ENCODE measurements at regions not wholly inside any gene's neighbourhood (a gene's known extent, or its start where the extent isn't known, plus 50 kb on each side); places are given as distances from the start of the nearest gene placed in this dataset.

DNA sequence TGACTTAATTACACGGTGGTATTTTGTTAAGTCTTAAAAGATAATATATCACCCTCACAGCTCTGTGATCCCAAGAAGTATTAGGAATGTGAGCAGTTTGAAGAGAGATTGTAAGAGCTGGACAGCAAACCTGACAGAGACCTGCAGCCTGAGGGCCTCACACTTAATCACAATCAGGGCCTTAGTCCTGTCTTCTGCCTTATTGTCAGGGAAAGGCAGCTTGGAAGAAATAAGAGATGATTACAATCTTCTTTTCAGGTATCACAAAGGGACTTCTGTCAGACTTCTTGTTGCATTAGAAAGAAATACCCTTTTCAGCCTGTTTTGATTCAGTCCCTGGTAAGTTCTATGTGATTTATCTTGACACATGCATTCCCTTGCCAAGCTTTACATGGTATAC, 1433.8 kb upstream of the SLC39A10 start:
- DNase-seq = no peak

DNA sequence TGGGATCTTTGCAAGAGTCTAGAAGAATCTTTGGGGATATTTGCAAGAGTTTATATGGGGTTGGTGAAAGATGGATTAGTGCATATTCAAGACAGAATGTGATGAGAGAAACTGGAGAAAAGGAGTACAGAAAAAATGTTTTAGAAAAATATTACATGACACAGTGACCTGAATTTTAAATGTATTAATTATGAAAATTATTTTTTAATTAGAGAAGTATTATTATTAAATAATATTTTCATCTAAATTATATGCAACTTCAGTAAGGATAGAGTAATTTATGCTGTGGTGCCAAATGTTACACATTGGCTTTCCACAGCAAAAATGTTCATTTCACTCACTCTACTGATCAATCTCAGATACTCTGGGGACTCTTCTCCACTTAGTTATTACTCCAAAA, 1442.8 kb upstream of the SLC39A10 start:
- no peak for DNase-seq

DNA sequence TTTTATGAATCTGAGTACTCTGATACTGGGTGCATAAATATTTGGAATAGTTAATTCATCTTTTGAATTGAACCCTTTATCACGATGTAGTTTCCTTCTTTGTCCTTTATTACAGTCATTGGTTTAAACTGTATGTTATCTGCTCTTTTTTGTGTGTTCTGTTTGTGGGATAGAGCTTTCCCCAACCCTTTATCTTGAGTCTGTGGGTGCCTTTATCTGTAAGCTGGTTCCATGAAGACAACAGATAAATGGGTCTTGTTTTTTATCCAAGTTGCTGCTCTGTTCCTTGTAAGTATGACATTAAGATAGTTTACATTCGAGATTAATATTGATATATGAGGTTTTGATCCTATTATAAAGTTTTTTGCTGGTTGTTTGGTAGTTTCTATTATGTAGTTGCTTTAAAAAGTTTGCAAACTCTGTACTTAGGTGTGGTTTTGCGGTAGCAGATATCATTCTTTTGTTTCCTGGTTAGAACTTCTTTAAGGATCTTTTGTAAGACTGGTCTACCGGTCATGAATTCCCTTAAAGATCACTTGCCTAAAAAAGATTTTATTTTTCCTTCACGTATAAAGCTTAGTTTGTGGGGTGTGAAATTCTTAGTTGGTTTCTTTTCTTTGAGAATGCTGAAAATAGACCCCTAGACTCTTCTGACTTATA, 1451.3 kb upstream of the SLC39A10 start:
- DNase-seq = no peak

GRCh38 chr2:194203898-194204297, 1453.1 kb upstream of the SLC39A10 start:
- DNase-seq = peak; percentile 71

DNA sequence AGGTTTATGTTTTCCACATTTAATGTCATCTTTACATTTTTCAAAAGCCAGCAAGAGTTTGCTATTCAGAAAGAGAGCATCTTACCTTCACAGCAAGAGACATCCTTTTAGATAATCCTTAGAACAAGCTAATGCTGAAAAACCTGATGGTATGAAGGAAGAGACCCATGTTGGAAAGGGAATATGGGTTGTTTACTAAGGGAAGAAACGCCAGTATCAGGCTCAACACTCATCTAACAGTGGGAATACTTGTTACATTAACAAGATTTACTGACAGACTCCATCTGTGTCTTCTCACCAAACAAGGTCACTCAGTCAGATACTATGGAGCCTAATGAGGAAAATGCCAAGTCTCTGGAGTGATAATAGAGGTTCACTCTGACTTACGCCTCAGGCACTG, 1474.1 kb upstream of the SLC39A10 start:
- no peak for DNase-seq

GRCh38 chr2:194176134-194176533, 1480.9 kb upstream of the SLC39A10 start:
- no peak for DNase-seq

- peak; percentile 36 for DNase-seq
Observed at GRCh38 chr2:194166818-194167217, 1490.2 kb upstream of the SLC39A10 start.

- no peak for DNase-seq
Observed at GRCh38 chr2:194155431-194155830, 1501.6 kb upstream of the SLC39A10 start.

DNA sequence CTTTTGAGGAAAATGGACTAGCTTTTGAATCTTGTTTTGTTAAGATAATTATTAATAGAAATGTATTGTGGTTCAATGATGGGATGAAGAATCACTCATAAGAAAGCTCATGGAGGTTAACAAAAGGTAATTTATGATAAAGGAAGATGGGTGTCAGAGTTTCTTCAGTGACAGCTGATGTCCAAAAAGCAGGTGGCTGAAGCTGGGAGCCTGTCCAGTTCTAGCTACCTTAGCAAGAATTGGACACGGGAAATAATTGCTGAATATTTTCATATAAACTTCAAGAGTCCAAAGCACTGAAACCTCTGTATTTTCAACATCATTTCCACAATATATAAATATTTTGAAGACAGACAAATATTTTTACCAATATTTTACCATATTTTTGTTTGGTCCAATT, 1505.8 kb upstream of the SLC39A10 start:
- no peak for DNase-seq

DNA sequence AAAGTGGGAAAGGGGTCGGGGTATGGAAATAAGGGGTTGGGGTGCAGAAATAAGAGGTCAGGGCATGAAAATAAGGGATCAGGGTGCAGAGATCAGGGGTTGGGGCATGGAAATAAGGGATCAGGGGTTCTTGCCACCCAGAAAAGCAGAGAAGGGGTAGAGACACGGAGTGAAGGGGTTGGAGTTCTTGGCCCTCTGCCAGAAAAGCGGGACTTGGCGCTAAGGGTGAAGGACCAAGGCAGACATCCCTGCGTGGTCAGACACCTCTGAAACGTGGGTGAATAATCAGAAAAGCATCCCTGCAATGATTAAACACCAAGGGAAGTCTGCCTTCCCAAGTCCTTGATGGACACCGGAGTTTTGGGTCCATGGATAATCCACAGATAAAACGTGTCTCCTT, 1521.6 kb upstream of the SLC39A10 start:
- DNase-seq = no peak

GRCh38 chr2:194128810-194129209, 1528.2 kb upstream of the SLC39A10 start:
- DNase-seq = no peak

DNA sequence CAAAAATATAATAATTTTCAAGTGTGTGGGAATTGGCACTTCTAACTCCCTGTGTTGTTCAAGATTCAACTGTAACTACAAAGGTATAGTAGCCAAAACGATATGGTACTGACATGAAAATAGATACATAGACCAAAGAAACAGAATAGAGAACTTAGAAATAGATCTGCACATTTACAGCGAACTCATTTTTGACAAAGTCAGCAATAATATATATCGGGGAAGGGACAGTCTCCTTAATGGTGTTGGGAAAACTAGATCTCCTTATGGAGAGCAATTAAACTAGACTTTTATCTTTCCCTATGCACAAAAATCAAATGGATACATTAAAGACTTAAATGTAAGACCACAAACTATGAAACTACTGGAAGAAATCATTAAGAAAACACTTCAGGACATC, 1530.6 kb upstream of the SLC39A10 start:
- DNase-seq = no peak

DNA sequence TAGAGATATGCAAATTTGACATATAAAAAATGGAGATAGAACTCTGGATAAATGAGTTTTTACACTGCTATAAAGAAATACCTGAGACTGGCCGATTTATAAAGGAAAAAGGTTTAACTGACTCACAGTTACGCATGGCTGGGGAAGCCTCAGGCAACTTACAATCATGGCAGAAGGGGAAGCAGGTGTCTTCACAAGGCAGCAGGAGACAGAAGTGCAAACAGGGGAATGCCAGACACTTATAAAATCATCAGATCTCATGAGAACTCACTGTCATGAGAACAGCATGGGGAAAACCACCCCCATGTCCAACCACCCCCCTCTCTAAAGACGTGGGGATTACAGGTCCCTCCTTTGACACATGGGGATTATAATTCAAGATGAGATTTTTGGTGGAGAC, 1540.2 kb upstream of the SLC39A10 start:
- DNase-seq = no peak

GRCh38 chr2:194105358-194105757, 1551.7 kb upstream of the SLC39A10 start:
- DNase-seq = no peak

- DNase-seq = no peak
Observed at GRCh38 chr2:194104687-194105086, 1552.3 kb upstream of the SLC39A10 start.

- peak; percentile 32 for DNase-seq
Observed at GRCh38 chr2:194103941-194104659, 1552.9 kb upstream of the SLC39A10 start.

DNA sequence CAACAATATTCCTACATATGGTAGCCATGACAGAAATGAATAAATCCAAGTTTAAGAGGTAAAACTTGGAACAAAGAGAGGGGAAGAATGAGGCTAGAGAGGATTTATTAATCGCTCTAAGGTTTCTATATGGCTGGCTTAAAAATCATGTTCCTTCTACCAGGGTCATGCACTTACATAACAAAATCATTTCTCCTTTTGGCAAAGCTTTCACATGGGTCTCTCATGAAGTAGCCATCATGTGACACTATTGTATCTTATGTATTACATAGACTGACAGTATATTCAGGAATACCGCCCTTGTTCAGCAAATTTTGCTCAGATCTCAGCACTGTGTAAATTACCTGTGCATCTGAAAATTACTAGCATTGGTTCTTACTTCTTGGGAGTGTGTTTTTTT, 1554.5 kb upstream of the SLC39A10 start:
- DNase-seq = no peak

DNA sequence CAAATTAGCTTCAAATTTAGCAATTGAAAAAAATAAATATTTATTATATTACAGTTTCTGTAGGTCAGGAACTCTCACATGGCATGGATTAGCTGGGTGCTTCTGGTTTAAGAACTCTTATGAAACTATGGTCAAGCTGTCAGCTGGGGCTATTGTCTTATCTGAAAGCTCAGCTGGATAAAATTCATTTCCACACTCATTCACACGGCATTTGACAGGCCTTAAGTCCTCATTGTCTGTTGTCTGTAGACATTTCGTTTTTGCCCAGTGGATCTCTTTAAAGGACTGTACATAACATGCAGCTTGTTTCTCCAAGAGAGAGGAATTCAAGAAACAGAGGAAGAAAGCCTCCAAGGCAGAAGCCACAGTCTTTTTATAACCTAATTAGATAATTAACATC, 1556.8 kb upstream of the SLC39A10 start:
- peak; percentile 6 for DNase-seq

- DNase-seq = no peak
Observed at GRCh38 chr2:194096402-194096801, 1560.6 kb upstream of the SLC39A10 start.

GRCh38 chr2:194095359-194095758, 1561.7 kb upstream of the SLC39A10 start:
- no peak for DNase-seq

GRCh38 chr2:194090251-194090905, 1566.6 kb upstream of the SLC39A10 start:
- DNase-seq = no peak

DNA sequence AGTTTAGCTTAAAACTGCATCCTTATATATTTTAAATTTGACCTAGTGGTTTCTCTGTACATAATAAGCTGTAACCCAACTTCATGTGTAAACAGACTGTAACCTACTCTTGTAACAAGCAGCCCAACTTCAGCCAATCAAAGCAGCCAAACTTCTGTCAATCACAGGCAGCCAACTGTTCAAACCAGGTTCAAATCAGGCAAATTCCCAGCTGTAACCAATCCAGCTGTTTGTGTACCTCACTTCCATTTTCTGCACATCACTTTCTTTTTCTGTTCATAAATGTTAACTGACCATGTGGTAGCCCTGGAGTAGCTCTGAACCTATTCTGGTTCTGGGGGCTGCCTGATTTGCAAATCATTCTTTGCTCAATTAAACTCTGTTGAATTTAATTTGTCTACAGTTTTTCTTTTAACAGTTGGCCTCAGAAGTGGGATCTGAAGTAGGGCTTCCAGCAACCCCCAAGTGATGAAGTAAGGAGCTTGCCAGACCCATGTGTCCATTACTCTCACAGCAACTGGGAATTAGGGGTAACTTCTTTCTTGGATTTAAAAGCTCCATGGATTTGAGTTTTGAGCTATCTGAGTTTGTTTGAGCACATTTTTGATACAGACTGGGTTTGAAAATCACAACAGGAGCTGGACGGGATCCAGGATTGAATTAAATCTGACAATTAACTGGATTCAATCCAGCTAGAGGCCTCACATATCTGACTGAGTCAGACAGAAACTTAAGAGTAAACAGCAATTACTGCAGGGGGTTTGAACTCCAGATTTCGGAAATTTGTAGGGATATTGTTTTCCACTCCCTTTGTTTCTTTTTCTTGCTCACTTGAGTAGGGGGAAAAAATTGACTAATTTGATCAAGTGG, 1569.7 kb upstream of the SLC39A10 start:
- peak; percentile 4 for DNase-seq

DNA sequence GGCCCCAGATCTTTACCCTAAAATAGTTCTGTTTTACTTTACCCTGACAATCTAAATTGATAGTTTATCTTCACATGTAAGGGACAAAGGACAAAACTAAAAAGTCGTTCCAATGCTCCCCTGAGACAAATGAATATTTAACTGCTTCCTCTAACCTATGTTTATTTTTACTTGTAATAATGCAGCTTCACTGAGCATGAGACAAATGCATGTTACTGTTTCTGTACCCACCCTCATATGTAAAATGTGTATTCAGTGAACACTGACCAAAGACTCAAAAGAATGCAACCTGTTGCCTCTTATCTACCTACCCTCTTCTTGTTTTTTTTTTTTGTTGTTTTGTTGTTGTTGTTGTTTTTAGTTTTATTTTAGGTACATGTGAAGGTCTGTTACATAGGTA, 1570.9 kb upstream of the SLC39A10 start:
- DNase-seq = no peak

Measured in fibroblast of skin of back (primary cell).